ENCODE measurements at regions not wholly inside any gene's neighbourhood (a gene's known extent, or its start where the extent isn't known, plus 50 kb on each side); places are given as distances from the start of the nearest gene placed in this dataset.

DNA sequence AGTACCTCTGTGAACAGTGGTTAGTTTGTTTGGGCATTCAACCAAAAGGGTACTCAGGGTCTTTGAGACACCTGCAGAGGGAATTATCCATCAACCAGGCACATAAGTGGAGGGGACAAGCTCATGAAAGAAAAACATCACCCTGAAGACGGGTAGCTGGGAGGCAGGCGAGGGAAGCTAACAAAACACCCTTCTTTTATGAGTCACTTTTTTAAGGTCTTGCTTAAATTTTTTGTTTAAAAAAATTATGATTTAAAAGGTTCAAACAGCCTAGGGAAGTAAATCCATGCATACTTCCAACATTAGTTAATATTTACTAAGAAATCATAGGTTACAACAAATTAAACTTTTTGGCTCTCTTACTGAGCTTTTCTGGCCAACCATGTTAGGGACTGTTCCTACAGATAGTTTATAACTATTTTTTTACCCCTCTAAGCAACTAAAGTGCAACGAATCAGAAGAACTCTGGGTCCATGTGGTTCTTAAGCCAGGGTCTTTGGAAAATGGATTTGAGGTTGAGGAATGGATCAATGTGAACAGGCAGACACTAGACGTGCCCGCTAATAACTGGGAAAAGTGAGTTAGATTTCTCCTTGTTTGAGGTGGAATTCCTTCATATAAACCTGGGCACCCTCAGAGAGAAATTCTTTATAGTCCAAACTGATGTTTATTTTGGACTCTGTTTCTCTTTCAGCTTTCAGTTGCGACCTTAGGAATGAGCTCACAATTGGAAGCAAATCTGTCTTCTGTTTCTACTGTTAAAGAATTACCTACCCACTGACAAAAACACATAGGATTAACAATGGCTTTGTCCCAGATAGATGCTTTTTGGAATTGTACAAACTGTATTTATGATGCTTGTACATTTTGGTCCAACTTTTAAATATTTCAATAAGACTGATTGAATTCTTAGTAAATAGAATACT is 123.0 kb downstream of the LYPLAL1 start:
- no peaks in the 10 kb centered on the region for H3K36me3 ChIP-seq
- no peak overlapping the region for H3K4me3 ChIP-seq
- H3K9ac ChIP-seq, result no peak overlapping the region
- no peaks in the 10 kb centered on the region for H3K9me3 ChIP-seq (ENCODE audit: low read depth)
- no peak overlapping the region for H3K4me2 ChIP-seq
- H3K27me3 ChIP-seq, result no peaks in the 10 kb centered on the region
- H3K27ac Mint-ChIP-seq, result no peak overlapping the region
- H3K36me3 Mint-ChIP-seq, result no peaks in the 10 kb centered on the region
- DNase-seq (ENCODE audit: low spot score), result no peak
- H2AFZ ChIP-seq (replicated peaks), result no peak overlapping the region
- no peak overlapping the region for H3K27ac ChIP-seq
- no peaks in the 10 kb centered on the region for H3K4me1 Mint-ChIP-seq
- H3F3A ChIP-seq (ENCODE audit: low read depth), result no peaks in the 10 kb centered on the region
- no peaks in the 10 kb centered on the region for H3K4me1 ChIP-seq
- no peak overlapping the region for H3K4me3 Mint-ChIP-seq
- H4K20me1 ChIP-seq (ENCODE audit: low read depth), result no peaks in the 10 kb centered on the region
- no peaks in the 10 kb centered on the region for H3K79me2 ChIP-seq (ENCODE audit: low read depth)
- TF ChIP-seq EZH2phosphoT487 (IDR thresholded peaks at IDR 0.05) (no peak), EZH2 (IDR thresholded peaks at IDR 0.05) (no peak)
- TF ChIP-seq, protein P1, sequence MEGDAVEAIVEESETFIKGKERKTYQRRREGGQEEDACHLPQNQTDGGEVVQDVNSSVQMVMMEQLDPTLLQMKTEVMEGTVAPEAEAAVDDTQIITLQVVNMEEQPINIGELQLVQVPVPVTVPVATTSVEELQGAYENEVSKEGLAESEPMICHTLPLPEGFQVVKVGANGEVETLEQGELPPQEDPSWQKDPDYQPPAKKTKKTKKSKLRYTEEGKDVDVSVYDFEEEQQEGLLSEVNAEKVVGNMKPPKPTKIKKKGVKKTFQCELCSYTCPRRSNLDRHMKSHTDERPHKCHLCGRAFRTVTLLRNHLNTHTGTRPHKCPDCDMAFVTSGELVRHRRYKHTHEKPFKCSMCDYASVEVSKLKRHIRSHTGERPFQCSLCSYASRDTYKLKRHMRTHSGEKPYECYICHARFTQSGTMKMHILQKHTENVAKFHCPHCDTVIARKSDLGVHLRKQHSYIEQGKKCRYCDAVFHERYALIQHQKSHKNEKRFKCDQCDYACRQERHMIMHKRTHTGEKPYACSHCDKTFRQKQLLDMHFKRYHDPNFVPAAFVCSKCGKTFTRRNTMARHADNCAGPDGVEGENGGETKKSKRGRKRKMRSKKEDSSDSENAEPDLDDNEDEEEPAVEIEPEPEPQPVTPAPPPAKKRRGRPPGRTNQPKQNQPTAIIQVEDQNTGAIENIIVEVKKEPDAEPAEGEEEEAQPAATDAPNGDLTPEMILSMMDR (IDR thresholded peaks at IDR 0.05), result no peak
- no peaks in the 10 kb centered on the region for H3K9me3 Mint-ChIP-seq
- H3K27me3 Mint-ChIP-seq (ENCODE audit: insufficient read depth, low read depth), result no peaks in the 10 kb centered on the region

DNA sequence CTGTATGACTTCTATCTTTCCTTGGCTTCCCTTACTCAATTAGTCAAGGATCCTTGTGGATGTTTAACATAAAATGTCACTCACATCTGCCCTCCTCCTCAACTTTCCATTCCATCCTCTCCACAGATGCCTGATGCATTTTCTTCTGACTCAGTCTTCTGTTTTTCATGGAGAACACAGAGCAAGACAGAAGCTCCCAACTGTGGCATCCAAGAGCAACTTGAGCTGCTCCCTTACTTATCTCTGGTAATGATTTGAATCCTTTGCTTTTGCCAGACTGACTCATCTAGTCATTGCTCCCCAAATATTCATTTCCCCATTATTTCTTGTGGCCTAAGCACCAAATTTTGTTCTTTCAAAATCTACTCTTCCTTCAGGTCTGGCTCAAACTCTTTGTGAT is 120.6 kb downstream of the LYPLAL1 start:
- Histone ChIP-seq H3K27ac (no peak overlapping the region), H3K36me3 (no peaks in the 10 kb centered on the region), H3K9ac (no peak overlapping the region), H3K27me3 (no peaks in the 10 kb centered on the region), H3K4me2 (no peak overlapping the region), H3F3A (ENCODE audit: low read depth) (no peaks in the 10 kb centered on the region), H3K79me2 (ENCODE audit: low read depth) (no peaks in the 10 kb centered on the region), H3K4me1 (no peaks in the 10 kb centered on the region), H3K9me3 (ENCODE audit: low read depth) (no peaks in the 10 kb centered on the region), H4K20me1 (ENCODE audit: low read depth) (no peaks in the 10 kb centered on the region), H2AFZ (replicated peaks) (no peak overlapping the region), H3K4me3 (no peak overlapping the region)
- H3K4me3 Mint-ChIP-seq, result no peak overlapping the region
- no peaks in the 10 kb centered on the region for H3K36me3 Mint-ChIP-seq
- H3K27me3 Mint-ChIP-seq (ENCODE audit: insufficient read depth, low read depth), result no peaks in the 10 kb centered on the region
- no peak for TF ChIP-seq EZH2 (IDR thresholded peaks at IDR 0.05)
- no peaks in the 10 kb centered on the region for H3K4me1 Mint-ChIP-seq
- no peak overlapping the region for H3K27ac Mint-ChIP-seq
- no peak for DNase-seq (ENCODE audit: low spot score)
- no peaks in the 10 kb centered on the region for H3K9me3 Mint-ChIP-seq

DNA sequence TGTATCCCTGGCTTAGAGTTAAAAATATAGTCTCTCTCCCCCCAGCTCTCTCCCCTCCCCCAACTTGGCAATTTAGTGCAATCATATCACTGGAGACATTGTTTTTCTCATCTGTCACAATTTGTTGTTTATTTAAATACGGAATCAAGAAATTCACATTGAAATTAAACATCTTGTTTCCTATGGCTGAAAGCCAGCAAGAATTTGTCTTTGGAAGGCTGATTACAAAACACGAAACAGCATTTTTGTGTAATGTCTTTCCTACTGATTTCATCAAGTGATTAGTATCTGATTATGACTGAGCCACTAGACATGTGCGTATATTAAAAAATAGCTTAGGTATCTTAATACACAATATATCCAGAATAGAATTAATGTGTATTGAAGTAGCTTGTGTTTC is 119.7 kb downstream of the LYPLAL1 start:
- Mint-ChIP-seq H3K36me3 (no peaks in the 10 kb centered on the region), H3K27ac (no peak overlapping the region), H3K27me3 (ENCODE audit: insufficient read depth, low read depth) (no peaks in the 10 kb centered on the region), H3K4me3 (no peak overlapping the region), H3K4me1 (no peaks in the 10 kb centered on the region), H3K9me3 (no peaks in the 10 kb centered on the region)
- Histone ChIP-seq H3K9me3 (ENCODE audit: low read depth) (no peaks in the 10 kb centered on the region), H3F3A (ENCODE audit: low read depth) (no peaks in the 10 kb centered on the region), H3K4me2 (no peak overlapping the region), H3K79me2 (ENCODE audit: low read depth) (no peaks in the 10 kb centered on the region), H3K4me1 (no peaks in the 10 kb centered on the region), H3K36me3 (no peaks in the 10 kb centered on the region), H3K27ac (no peak overlapping the region), H3K27me3 (no peaks in the 10 kb centered on the region), H3K4me3 (no peak overlapping the region), H2AFZ (replicated peaks) (no peak overlapping the region), H4K20me1 (ENCODE audit: low read depth) (no peaks in the 10 kb centered on the region), H3K9ac (no peak overlapping the region)
- no peak for DNase-seq (ENCODE audit: low spot score)
- TF ChIP-seq, protein P1 (IDR thresholded peaks at IDR 0.05), result no peak
- no peak for TF ChIP-seq EZH2phosphoT487 (IDR thresholded peaks at IDR 0.05)
- no peak for TF ChIP-seq EZH2 (IDR thresholded peaks at IDR 0.05)

DNA sequence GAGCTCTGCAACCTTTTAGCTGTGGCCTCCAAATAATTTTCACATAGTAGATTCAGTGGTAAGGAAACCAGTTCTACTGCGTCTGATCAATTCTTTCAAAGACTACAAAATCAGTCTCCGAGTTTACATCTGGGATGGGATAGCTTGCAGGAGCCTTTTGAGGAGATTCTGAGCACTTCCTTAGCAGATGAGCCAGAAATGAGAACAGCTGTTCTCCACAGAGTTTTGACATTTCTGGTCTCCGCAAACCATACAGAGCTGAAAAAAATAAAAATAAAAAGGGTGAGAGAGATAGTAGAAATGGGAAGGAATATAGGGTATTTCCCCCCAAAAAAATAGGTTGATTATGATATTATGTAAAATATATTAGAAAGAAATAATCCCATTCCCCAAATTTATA is 119.3 kb downstream of the LYPLAL1 start:
- Histone ChIP-seq H3K9me3 (ENCODE audit: low read depth) (no peaks in the 10 kb centered on the region), H3K9ac (no peak overlapping the region), H3K4me2 (no peak overlapping the region), H3K4me1 (no peaks in the 10 kb centered on the region), H3K36me3 (no peaks in the 10 kb centered on the region), H3K27ac (no peak overlapping the region), H3K27me3 (no peaks in the 10 kb centered on the region), H2AFZ (replicated peaks) (no peak overlapping the region), H3F3A (ENCODE audit: low read depth) (no peaks in the 10 kb centered on the region), H3K79me2 (ENCODE audit: low read depth) (no peaks in the 10 kb centered on the region), H4K20me1 (ENCODE audit: low read depth) (no peaks in the 10 kb centered on the region), H3K4me3 (no peak overlapping the region)
- no peaks in the 10 kb centered on the region for H3K27me3 Mint-ChIP-seq (ENCODE audit: insufficient read depth, low read depth)
- no peak overlapping the region for H3K27ac Mint-ChIP-seq
- H3K4me3 Mint-ChIP-seq, result no peak overlapping the region
- TF ChIP-seq EZH2phosphoT487 (IDR thresholded peaks at IDR 0.05) (no peak), EZH2 (IDR thresholded peaks at IDR 0.05) (no peak)
- TF ChIP-seq, protein P1 (IDR thresholded peaks at IDR 0.05), result no peak
- DNase-seq (ENCODE audit: low spot score), result no peak
- no peaks in the 10 kb centered on the region for H3K9me3 Mint-ChIP-seq
- no peaks in the 10 kb centered on the region for H3K4me1 Mint-ChIP-seq
- H3K36me3 Mint-ChIP-seq, result no peaks in the 10 kb centered on the region

Measured in neural progenitor cell (in vitro differentiated cells).